Activated CD8-positive, alpha-beta T cell treated with anti-CD3 and anti-CD28 coated beads for 36 hours (primary cell): ENCODE measurements at regions not wholly inside any gene's neighbourhood (a gene's known extent, or its start where the extent isn't known, plus 50 kb on each side); places are given as distances from the start of the nearest gene placed in this dataset.

Source experiments
- ATAC-seq: fragments of 200-7000 bp; cut with Tn5 transposase; one replicate; pipeline ENCODE4 v1.10.0; 2021; ENCODE audit warnings: mild to moderate bottlenecking, moderate library complexity
- CTCF ChIA-PET: fragments of 350-600 bp; sonication (Branson Sonifier 250); formaldehyde crosslinking; loops from one replicate; lab custom pipeline; 2021; ENCODE audit warnings: antibody characterized with exemption; lab: Charles Lee
- POLR2A ChIA-PET: fragments of 350-600 bp; sonication (Branson Sonifier 250); formaldehyde crosslinking; loops from one replicate; lab custom pipeline; 2021; ENCODE audit warnings: antibody characterized with exemption; lab: Charles Lee
- DNase-seq: peaks from one replicate; pipeline ENCODE4 v3.0.0-alpha.2; 2020
- H3K27ac Mint-ChIP-seq: one replicate; pipeline ENCODE4 v1.8.0; 2021; ENCODE audit warnings: mild to moderate bottlenecking, mixed read lengths
- H3K27me3 Mint-ChIP-seq: one replicate; pipeline ENCODE4 v1.8.0; 2021; ENCODE audit warnings: mixed read lengths
- H3K36me3 Mint-ChIP-seq: one replicate; pipeline ENCODE4 v1.8.0; 2021; ENCODE audit warnings: low read depth, mixed read lengths
- H3K4me1 Mint-ChIP-seq: one replicate; pipeline ENCODE4 v1.8.0; 2021; ENCODE audit warnings: low read depth, mixed read lengths
- H3K4me3 Mint-ChIP-seq: one replicate; pipeline ENCODE4 v1.8.0; 2021; ENCODE audit warnings: mild to moderate bottlenecking, moderate library complexity, mixed read lengths
- H3K9me3 Mint-ChIP-seq: one replicate; pipeline ENCODE4 v1.8.0; 2021; ENCODE audit warnings: mixed read lengths
- intact Hi-C: fragments of 100-400 bp; cut with micrococcal nuclease; formaldehyde crosslinking; loops from one replicate; pipeline ENCODE4 v1.10.0; 2022
- TF ChIP-seq, protein P1 (sequence below): fragments of 200-600 bp; IDR thresholded peaks from one replicate; pipeline ENCODE4 v1.8.0; 2022; ENCODE audit warnings: antibody characterized with exemption, mild to moderate bottlenecking

DNA sequence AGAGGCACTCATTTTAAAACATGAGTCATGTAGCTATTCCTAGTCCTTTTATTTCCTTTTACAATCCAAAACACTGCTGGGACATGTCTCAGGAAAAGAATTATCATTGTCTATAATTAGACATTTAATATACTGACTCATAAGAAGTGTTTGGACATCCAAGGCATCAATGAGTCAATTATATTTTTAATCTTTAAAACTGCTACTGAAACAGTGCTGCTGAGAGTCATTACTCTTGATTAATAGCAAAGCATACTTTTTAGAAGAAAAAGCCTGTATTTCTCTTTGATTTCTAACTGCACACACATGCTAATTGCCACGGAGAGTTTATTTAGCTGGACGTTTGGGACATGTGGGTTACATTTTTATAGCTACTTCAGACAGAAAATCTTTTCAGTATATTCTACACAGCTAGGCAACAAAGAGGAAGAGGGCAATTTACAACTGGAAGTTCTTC, 1249.0 kb upstream of the CDH18 start:
- H3K27ac Mint-ChIP-seq, result no peak overlapping the region
- no peaks in the 10 kb centered on the region for H3K27me3 Mint-ChIP-seq

DNA sequence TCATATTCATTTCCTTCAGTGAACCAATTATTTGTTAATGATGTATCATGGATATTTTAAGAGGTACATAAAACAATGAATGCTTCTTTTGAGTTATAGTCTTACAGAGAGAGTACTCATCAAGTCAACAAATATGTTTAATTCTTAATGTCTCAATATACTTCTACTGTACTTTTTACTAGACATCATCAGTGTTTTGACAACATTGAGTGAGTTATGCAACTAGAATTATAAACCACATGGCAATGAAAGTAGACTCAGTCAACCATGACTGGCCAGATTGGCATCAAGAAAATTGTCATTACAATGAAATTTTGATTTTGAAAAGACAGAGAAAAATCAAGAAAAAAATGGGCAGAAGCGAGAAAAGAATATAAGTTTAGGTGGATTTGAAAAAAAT, 1248.1 kb upstream of the CDH18 start:
- Mint-ChIP-seq H3K9me3 (peaks cover 1% of the 10 kb centered on the region), H3K4me1 (no peaks in the 10 kb centered on the region), H3K27me3 (no peaks in the 10 kb centered on the region), H3K4me3 (no peak overlapping the region), H3K27ac (no peak overlapping the region), H3K36me3 (no peaks in the 10 kb centered on the region)
- ATAC-seq, result no peak
- intact Hi-C loops, result no loop called here
- DNase-seq, result no peak
- TF ChIP-seq, protein P1, sequence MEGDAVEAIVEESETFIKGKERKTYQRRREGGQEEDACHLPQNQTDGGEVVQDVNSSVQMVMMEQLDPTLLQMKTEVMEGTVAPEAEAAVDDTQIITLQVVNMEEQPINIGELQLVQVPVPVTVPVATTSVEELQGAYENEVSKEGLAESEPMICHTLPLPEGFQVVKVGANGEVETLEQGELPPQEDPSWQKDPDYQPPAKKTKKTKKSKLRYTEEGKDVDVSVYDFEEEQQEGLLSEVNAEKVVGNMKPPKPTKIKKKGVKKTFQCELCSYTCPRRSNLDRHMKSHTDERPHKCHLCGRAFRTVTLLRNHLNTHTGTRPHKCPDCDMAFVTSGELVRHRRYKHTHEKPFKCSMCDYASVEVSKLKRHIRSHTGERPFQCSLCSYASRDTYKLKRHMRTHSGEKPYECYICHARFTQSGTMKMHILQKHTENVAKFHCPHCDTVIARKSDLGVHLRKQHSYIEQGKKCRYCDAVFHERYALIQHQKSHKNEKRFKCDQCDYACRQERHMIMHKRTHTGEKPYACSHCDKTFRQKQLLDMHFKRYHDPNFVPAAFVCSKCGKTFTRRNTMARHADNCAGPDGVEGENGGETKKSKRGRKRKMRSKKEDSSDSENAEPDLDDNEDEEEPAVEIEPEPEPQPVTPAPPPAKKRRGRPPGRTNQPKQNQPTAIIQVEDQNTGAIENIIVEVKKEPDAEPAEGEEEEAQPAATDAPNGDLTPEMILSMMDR, result no peak
- CTCF ChIA-PET, result no interaction called here
- POLR2A ChIA-PET, result no interaction called here

More for the DNA sequence above, 1249.0 kb upstream of the CDH18 start:
- ATAC-seq (no peak), DNase-seq (no peak)
- Mint-ChIP-seq H3K4me1 (no peaks in the 10 kb centered on the region), H3K9me3 (peaks cover 1% of the 10 kb centered on the region), H3K36me3 (no peaks in the 10 kb centered on the region), H3K4me3 (no peak overlapping the region)
- intact Hi-C loops, result no loop called here
- POLR2A ChIA-PET, result no interaction called here
- TF ChIP-seq, protein P1, result no peak
- CTCF ChIA-PET, result no interaction called here

DNA sequence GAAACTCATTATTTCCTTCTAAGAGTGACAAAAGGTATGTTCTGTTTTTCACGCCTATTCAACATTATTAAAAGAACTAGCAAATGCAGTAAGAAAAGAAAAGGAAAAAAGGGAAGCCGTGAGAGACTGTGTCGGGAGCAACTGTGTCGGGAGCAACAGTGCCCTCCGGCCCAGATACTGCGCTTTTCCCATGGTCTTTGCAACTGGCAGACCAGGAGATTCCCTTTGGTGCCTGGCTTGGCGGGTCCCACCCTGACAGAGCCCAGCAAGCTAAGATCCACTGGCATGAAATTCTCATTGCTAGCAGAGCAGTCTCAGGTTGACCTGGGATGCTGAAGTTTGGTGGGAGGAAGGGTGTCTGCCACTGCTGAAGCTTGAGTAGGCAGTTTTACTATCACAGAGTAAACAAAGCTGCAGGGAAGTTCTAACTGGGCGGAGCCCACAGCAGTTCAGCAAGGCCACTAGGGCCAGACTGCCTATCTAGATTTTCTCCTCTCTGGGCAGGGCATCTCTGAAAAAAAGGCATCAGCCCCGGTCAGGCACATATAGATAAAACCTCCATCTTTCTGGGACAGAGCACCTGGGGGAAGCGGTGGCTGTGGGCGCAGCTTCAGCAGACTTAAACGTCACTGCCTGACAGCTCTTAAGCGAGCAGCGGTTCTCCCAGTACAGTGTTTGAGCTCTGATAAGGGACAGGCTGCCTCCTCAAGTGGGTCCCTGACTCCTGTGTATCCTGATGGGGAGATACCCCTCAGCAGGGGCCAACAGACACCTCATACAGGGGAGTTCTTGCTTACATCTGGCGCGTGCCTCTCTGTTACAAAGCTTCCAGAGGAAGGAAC, 1237.4 kb upstream of the CDH18 start:
- ChIA-PET POLR2A (no interaction called here), CTCF (interaction anchor here (0.6 to 0.9 kb wide), 2 partner anchors 12 to 808 kb away, joined by 3 read pairs; no protein-coding TSS in a partner anchor)
- H3K9me3 Mint-ChIP-seq, result peaks cover 3% of the 10 kb centered on the region
- H3K4me1 Mint-ChIP-seq, result no peaks in the 10 kb centered on the region
- H3K36me3 Mint-ChIP-seq, result no peaks in the 10 kb centered on the region
- intact Hi-C loops, result no loop called here
- no peaks in the 10 kb centered on the region for H3K27me3 Mint-ChIP-seq
- no peak overlapping the region for H3K27ac Mint-ChIP-seq
- no peak overlapping the region for H3K4me3 Mint-ChIP-seq
- no peak for ATAC-seq
- DNase-seq, result no peak
- TF ChIP-seq, protein P1, result no peak

GRCh38 chr5:21221616-21222015, 1233.6 kb upstream of the CDH18 start:
- Mint-ChIP-seq H3K27me3 (no peaks in the 10 kb centered on the region), H3K9me3 (peaks cover 13% of the 10 kb centered on the region), H3K27ac (no peak overlapping the region), H3K36me3 (no peaks in the 10 kb centered on the region), H3K4me1 (no peaks in the 10 kb centered on the region), H3K4me3 (no peak overlapping the region)
- ChIA-PET POLR2A (no interaction called here), CTCF (no interaction called here)
- TF ChIP-seq, protein P1, result no peak
- intact Hi-C loops, result no loop called here
- no peak for ATAC-seq
- DNase-seq, result no peak

- POLR2A ChIA-PET, result no interaction called here
- TF ChIP-seq, protein P1, result no peak
- H3K4me3 Mint-ChIP-seq, result no peak overlapping the region
- CTCF ChIA-PET, result no interaction called here
- peaks cover 12% of the 10 kb centered on the region for H3K9me3 Mint-ChIP-seq
- no peaks in the 10 kb centered on the region for H3K36me3 Mint-ChIP-seq
- H3K4me1 Mint-ChIP-seq, result no peaks in the 10 kb centered on the region
- H3K27ac Mint-ChIP-seq, result no peak overlapping the region
- intact Hi-C loops, result no loop called here
- DNase-seq (no peak), ATAC-seq (no peak)
- no peaks in the 10 kb centered on the region for H3K27me3 Mint-ChIP-seq
Observed at GRCh38 chr5:21219966-21220365, 1232.0 kb upstream of the CDH18 start.
